Large intestine (tissue), 3 donors: ENCODE measurements at regions not wholly inside any gene's neighbourhood (a gene's known extent, or its start where the extent isn't known, plus 50 kb on each side); places are given as distances from the start of the nearest gene placed in this dataset.

Experiments used
- DNase-seq, 2 donors: peaks; one replicate each; pipeline versions ENCODE4 v3.0.0 to v3.0.0-alpha.2; 2013
- H3K27ac ChIP-seq: one replicate; pipeline ENCODE4 v1.5.1; 2013; ENCODE audit warnings: low read length
- H3K27me3 ChIP-seq: 2 replicates; pipeline ENCODE4 v1.6.1; 2013; ENCODE audit warnings: low read length; ENCODE audit not compliant: control insufficient read depth, insufficient read depth
- H3K36me3 ChIP-seq: 2 replicates; pipeline ENCODE4 v1.6.1; 2013; ENCODE audit warnings: low read length; ENCODE audit not compliant: control insufficient read depth, insufficient read depth
- H3K4me1 ChIP-seq: one replicate; pipeline ENCODE4 v1.6.1; 2013; ENCODE audit warnings: low read length; ENCODE audit not compliant: control insufficient read depth, insufficient read depth
- H3K4me3 ChIP-seq: one replicate; pipeline ENCODE4 v1.5.1; 2013; ENCODE audit warnings: low read length
- H3K9me3 ChIP-seq: one replicate; pipeline ENCODE4 v1.6.1; 2013; ENCODE audit warnings: mild to moderate bottlenecking, low read depth, low read length, moderate library complexity; ENCODE audit not compliant: control insufficient read depth
- WGBS: methylation state at CpG from one replicate; pipeline ENCODE4 v1.1.5; 2013; ENCODE audit warnings: low lambda C conversion rate; ENCODE audit not compliant: insufficient coverage; 5-methylcytosine and 5-hydroxymethylcytosine counted together

DNA sequence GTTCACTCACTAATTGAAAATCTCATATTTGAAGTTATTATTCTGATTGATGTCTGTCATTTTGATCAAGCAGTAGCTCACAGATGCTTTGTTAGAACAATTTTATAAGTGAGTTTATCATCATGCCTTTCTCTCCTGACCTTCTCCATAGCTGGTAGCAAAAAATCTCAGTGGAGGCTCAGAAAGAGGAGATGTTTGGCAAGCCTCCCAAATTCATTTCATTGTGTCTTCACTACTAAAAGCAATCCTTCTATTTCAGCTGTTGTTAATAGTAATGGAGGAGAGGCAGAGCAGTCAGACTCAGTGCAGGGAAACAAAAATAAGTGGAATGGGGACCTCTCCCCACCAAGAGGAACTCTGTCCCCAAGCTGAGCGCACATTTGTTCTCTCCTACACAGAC lies 2127.8 kb upstream of the CELF4 start:
- Histone ChIP-seq H3K27ac (no peak overlapping the region), H3K36me3 (no peaks in the 10 kb centered on the region), H3K9me3 (peaks cover 4% of the 10 kb centered on the region), H3K4me1 (no peaks in the 10 kb centered on the region), H3K4me3 (no peak overlapping the region), H3K27me3 (no peaks in the 10 kb centered on the region)
- no peak for DNase-seq
- no CpG with 5 or more reads among the region's 1 CpG for WGBS

GRCh38 chr18:39692367-39693015 lies 2126.9 kb upstream of the CELF4 start:
- Histone ChIP-seq H3K4me1 (no peaks in the 10 kb centered on the region), H3K9me3 (peaks cover 4% of the 10 kb centered on the region), H3K36me3 (no peaks in the 10 kb centered on the region), H3K27me3 (no peaks in the 10 kb centered on the region), H3K27ac (no peak overlapping the region), H3K4me3 (no peak overlapping the region)
- no CpG with 5 or more reads among the region's 2 CpGs for WGBS
- DNase-seq, result no peak

DNA sequence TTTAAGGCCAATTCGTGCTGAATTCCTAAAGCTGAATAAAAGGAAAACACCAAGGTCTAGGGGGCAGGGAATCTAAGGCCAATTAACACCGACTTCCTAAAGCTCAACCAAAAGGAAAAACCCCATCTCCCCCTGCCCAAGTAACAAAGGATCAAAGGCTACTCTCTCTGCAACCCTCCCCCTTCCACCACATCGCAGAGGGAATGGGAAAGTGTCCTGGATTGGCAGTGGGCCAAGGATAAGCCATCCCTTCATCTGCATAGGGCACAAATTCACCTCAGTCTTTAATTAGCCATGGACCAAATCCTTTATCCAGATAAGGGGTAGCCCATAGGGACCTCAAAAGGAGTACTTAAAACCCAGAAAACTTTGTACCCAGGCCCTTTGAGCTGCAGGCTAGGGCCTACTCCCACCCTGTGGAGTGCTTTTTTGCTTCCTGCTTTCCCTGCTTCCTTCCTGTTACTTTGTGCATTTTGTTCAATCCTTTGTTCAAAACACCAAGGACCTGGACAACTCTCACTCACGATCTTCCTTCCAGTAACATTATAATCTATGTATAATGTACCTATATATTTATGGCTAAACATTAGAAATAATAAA lies 2119.8 kb upstream of the CELF4 start:
- no peaks in the 10 kb centered on the region for H3K9me3 ChIP-seq
- no peak for DNase-seq
- H3K27ac ChIP-seq, result no peak overlapping the region
- H3K36me3 ChIP-seq, result no peaks in the 10 kb centered on the region
- WGBS, result 0% methylated on average over 1 of the region's 4 CpGs
- H3K4me3 ChIP-seq, result no peak overlapping the region
- no peaks in the 10 kb centered on the region for H3K27me3 ChIP-seq
- no peaks in the 10 kb centered on the region for H3K4me1 ChIP-seq

- WGBS, result no CpG with 5 or more reads among the region's 4 CpGs
- H3K27ac ChIP-seq, result no peak overlapping the region
- H3K4me3 ChIP-seq, result no peak overlapping the region
- H3K4me1 ChIP-seq, result no peaks in the 10 kb centered on the region
- no peaks in the 10 kb centered on the region for H3K27me3 ChIP-seq
- no peaks in the 10 kb centered on the region for H3K36me3 ChIP-seq
- H3K9me3 ChIP-seq, result no peaks in the 10 kb centered on the region
- no peak for DNase-seq
These were observed 2115.5 kb upstream of the CELF4 start for GRCh38 chr18:39681061-39681460.

DNA sequence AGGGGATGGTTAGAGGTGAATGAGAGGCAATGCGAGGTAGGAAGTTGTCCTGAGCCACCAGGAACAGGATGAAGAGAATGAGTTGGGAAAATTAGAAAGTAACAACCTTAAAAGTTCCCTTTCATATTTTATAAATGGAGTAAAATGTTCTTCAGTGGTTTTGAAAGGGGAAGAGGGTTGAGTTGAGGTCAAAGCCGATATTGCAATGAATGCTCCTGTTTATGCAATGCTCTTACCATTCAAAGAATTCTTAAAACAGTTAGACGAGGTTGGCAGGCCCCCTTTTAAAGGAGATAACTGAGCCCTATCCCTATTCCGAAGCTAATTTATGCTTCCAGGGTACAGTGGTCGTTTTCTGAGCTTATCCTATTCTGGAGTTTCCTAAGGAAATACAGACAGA lies 2110.3 kb upstream of the CELF4 start:
- no peak for DNase-seq
- Histone ChIP-seq H3K27ac (no peak overlapping the region), H3K27me3 (no peaks in the 10 kb centered on the region), H3K36me3 (no peaks in the 10 kb centered on the region), H3K4me3 (no peak overlapping the region), H3K4me1 (no peaks in the 10 kb centered on the region), H3K9me3 (no peaks in the 10 kb centered on the region)
- WGBS, result 92% methylated on average over 2 of the region's 5 CpGs

DNA sequence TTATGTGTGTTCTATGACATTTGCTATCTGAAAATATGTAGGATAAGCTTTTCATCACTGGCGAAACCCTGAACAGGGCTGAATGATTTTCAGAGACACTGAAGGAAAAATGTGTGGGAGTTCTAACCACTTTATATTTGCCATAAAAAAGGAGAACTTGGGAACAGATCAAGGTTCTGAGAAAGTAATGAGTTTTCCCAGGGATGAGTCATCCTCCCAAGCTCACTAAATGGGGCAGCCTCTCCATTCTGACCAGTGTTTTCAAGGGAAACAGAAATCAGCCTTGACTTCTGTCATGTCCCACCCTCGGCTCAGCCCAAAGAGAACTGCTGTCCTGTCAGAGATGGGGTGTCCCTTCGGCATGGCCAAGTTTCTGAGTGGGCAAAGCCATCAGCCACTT lies 2109.8 kb upstream of the CELF4 start:
- peak in 1 of 2 donors; percentile 20 for DNase-seq
- no peaks in the 10 kb centered on the region for H3K36me3 ChIP-seq
- no peaks in the 10 kb centered on the region for H3K27me3 ChIP-seq
- no peak overlapping the region for H3K4me3 ChIP-seq
- H3K9me3 ChIP-seq, result no peaks in the 10 kb centered on the region
- no peak overlapping the region for H3K27ac ChIP-seq
- no peaks in the 10 kb centered on the region for H3K4me1 ChIP-seq
- 100% methylated on average over 1 of the region's 3 CpGs for WGBS

- H3K36me3 ChIP-seq, result no peaks in the 10 kb centered on the region
- DNase-seq, result no peak
- no peak overlapping the region for H3K4me3 ChIP-seq
- WGBS, result no CpG with 5 or more reads among the region's 3 CpGs
- no peaks in the 10 kb centered on the region for H3K9me3 ChIP-seq
- H3K27me3 ChIP-seq, result no peaks in the 10 kb centered on the region
- H3K4me1 ChIP-seq, result no peaks in the 10 kb centered on the region
- no peak overlapping the region for H3K27ac ChIP-seq
These were observed 2106.6 kb upstream of the CELF4 start for GRCh38 chr18:39672171-39672570.

- no peak for DNase-seq
- no peaks in the 10 kb centered on the region for H3K4me1 ChIP-seq
These were observed 2102.3 kb upstream of the CELF4 start for GRCh38 chr18:39667905-39668304.

DNA sequence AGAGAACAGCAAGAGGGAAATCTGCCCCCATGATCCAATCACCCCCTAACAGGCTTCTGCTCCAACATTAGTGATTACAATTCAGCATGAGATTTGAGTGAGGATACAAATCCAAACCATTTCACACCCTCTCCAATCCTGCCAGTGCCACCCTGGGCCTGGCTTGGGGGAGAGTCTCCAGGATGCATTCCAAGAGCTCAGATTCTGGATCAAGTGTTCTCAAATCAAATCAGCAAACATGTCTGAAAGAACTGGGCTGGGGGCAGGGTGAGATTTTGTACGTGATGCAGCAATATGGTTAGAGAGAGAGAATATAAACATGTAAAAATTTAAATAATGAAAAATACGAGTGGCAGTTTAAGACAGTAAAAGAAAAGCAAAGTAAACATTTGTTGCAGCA lies 2100.9 kb upstream of the CELF4 start:
- WGBS, result 69% methylated on average over 2 of the region's 2 CpGs
- DNase-seq, result no peak
- Histone ChIP-seq H3K27ac (no peak overlapping the region), H3K9me3 (no peaks in the 10 kb centered on the region), H3K36me3 (no peaks in the 10 kb centered on the region), H3K27me3 (no peaks in the 10 kb centered on the region), H3K4me1 (no peaks in the 10 kb centered on the region), H3K4me3 (no peak overlapping the region)

More at GRCh38 chr18:39667905-39668304, 2102.3 kb upstream of the CELF4 start:
- Histone ChIP-seq H3K27me3 (no peaks in the 10 kb centered on the region), H3K27ac (no peak overlapping the region), H3K4me3 (no peak overlapping the region), H3K9me3 (no peaks in the 10 kb centered on the region), H3K36me3 (no peaks in the 10 kb centered on the region)

GRCh38 chr18:39661856-39662366 lies 2096.3 kb upstream of the CELF4 start:
- H3K4me3 ChIP-seq, result no peak overlapping the region
- no peak overlapping the region for H3K27ac ChIP-seq
- WGBS, result no CpG with 5 or more reads among the region's 2 CpGs
- DNase-seq, result no peak
- H3K9me3 ChIP-seq, result no peaks in the 10 kb centered on the region
- no peaks in the 10 kb centered on the region for H3K4me1 ChIP-seq
- no peaks in the 10 kb centered on the region for H3K36me3 ChIP-seq
- H3K27me3 ChIP-seq, result no peaks in the 10 kb centered on the region

GRCh38 chr18:39660141-39660540 lies 2094.5 kb upstream of the CELF4 start:
- WGBS, result 100% methylated on average over 1 of the region's 2 CpGs
- H3K27ac ChIP-seq, result no peak overlapping the region
- H3K4me1 ChIP-seq, result no peaks in the 10 kb centered on the region

More at GRCh38 chr18:39660141-39660540, 2094.5 kb upstream of the CELF4 start:
- Histone ChIP-seq H3K9me3 (no peaks in the 10 kb centered on the region), H3K4me3 (no peak overlapping the region), H3K27me3 (no peaks in the 10 kb centered on the region), H3K36me3 (no peaks in the 10 kb centered on the region)
- no peak for DNase-seq
